H1 (cell line): ENCODE measurements at regions not wholly inside any gene's neighbourhood (a gene's known extent, or its start where the extent isn't known, plus 50 kb on each side); places are given as distances from the start of the nearest gene placed in this dataset.
A peak's percentile ranks its signal among the peaks of the same experiment; 100 is the strongest.

Experiments
- CTCF ChIA-PET: fragments of 300-600 bp; sonication (Branson Sonifier 250); formaldehyde crosslinking; loops from one replicate; lab custom pipeline; 2021; ENCODE audit not compliant: partially characterized antibody; lab: Charles Lee
- POLR2A ChIA-PET: fragments of 300-600 bp; sonication (Branson Sonifier 250); formaldehyde crosslinking; loops from one replicate; lab custom pipeline; 2021; ENCODE audit warnings: inconsistent platforms; ENCODE audit not compliant: partially characterized antibody; lab: Charles Lee
- DNase-seq, 2 experiments: peaks; one replicate each; pipeline versions ENCODE4 v3.0.0 to v3.0.0-alpha.2; 2010 to 2022; ENCODE audit warnings: low spot score in 2 of 2, low read depth in 1 of 2, mixed read lengths in 1 of 2
- FAIRE-seq: peaks from 2 replicates; lab custom pipeline; 2011; peaks lifted over from hg19 to GRCh38; lab: Jason Lieb, UNC
- H2AFZ ChIP-seq: 2 replicates; pipeline ENCODE4 v1.8.1; 2012; ENCODE audit warnings: low read length, inconsistent platforms
- H2AK5ac ChIP-seq: 2 replicates; pipeline ENCODE4 v1.6.1; 2013; ENCODE audit warnings: low read depth, low read length
- H2BK120ac ChIP-seq: replicated peaks from 2 replicates; pipeline ENCODE3; 2013; ENCODE audit warnings: low read depth, low read length, inconsistent platforms
- H2BK12ac ChIP-seq: 2 replicates; pipeline ENCODE4 v1.6.1; 2013; ENCODE audit warnings: low read depth, low read length
- H2BK15ac ChIP-seq: 2 replicates; pipeline ENCODE4 v1.6.1; 2013; ENCODE audit warnings: low read length
- H2BK20ac ChIP-seq: 2 replicates; pipeline ENCODE4 v1.6.1; 2013; ENCODE audit warnings: low read length
- H2BK5ac ChIP-seq: 2 replicates; pipeline ENCODE4 v1.6.1; 2013; ENCODE audit warnings: low read depth, low read length
- H3K14ac ChIP-seq: 2 replicates; pipeline ENCODE4 v1.6.1; 2013; ENCODE audit warnings: inconsistent platforms; ENCODE audit not compliant: insufficient read length
- H3K18ac ChIP-seq: 2 replicates; pipeline ENCODE4 v1.6.1; 2013; ENCODE audit warnings: low read length; ENCODE audit errors: extremely low read depth
- H3K23ac ChIP-seq: 2 replicates; pipeline ENCODE4 v1.6.1; 2013; ENCODE audit warnings: inconsistent platforms; ENCODE audit not compliant: insufficient read length
- H3K23me2 ChIP-seq: 2 replicates; pipeline ENCODE4 v1.6.1; 2013; ENCODE audit warnings: low read depth, low read length
- H3K27ac ChIP-seq: 2 replicates; pipeline ENCODE4 v1.6.1; 2011; ENCODE audit warnings: low read depth, low read length, inconsistent platforms
- H3K27me3 ChIP-seq, 4 experiments: replicated peaks in 1 of 4; 1 replicate in 1 of 4; 2 replicates in 3 of 4; pipeline versions ENCODE4 v1.6.1 to v1.8.1; 2011 to 2013; ENCODE audit warnings: low read length in 3 of 4, mild to moderate bottlenecking in 3 of 4, inconsistent platforms in 2 of 4, mixed read lengths in 2 of 4, moderate library complexity in 1 of 4; ENCODE audit not compliant: control insufficient read depth in 3 of 4, insufficient read depth in 3 of 4; ENCODE audit errors: extremely low read depth in 1 of 4
- H3K36me3 ChIP-seq, 4 experiments: 2 replicates each; pipeline versions ENCODE4 v1.6.1 to v1.8.1; 2011 to 2013; ENCODE audit warnings: mild to moderate bottlenecking in 4 of 4, low read length in 3 of 4, moderate library complexity in 2 of 4, control low read depth in 1 of 4, inconsistent platforms in 1 of 4; ENCODE audit not compliant: insufficient read depth in 4 of 4, control insufficient read depth in 2 of 4
- H3K4ac ChIP-seq: replicated peaks from 2 replicates; pipeline ENCODE3; 2013; ENCODE audit warnings: low read length, low read depth, mixed read lengths, inconsistent platforms; ENCODE audit not compliant: insufficient read length
- H3K4me1 ChIP-seq, 4 experiments: replicated peaks in 1 of 4; 1 replicate in 1 of 4; 2 replicates in 3 of 4; pipeline versions ENCODE4 v1.6.1 to v1.8.1; 2011 to 2013; ENCODE audit warnings: low read length in 3 of 4, inconsistent platforms in 2 of 4, mixed read lengths in 1 of 4; ENCODE audit not compliant: insufficient read depth in 4 of 4, control insufficient read depth in 3 of 4
- H3K4me2 ChIP-seq, 2 experiments: 2 replicates each; pipeline versions ENCODE4 v1.6.1 to v1.8.1; 2011 to 2013; ENCODE audit warnings: low read depth in 2 of 2, low read length in 2 of 2, control low read depth in 1 of 2, inconsistent platforms in 1 of 2, mild to moderate bottlenecking in 1 of 2; ENCODE audit not compliant: insufficient read depth in 1 of 2
- H3K4me3 ChIP-seq, 4 experiments: fragments of 200-600, 300-600 bp in 1 of 4; sonication (generic), shearing (Covaris generic), sonication (Bioruptor Twin) in 1 of 4; 2 replicates each; pipeline versions ENCODE4 v1.5.1 to v1.8.1; 2011 to 2016; ENCODE audit warnings: low read length in 4 of 4, low read depth in 3 of 4, control low read depth in 2 of 4, inconsistent platforms in 2 of 4, mild to moderate bottlenecking in 2 of 4, mixed read lengths in 1 of 4, moderate library complexity in 1 of 4; ENCODE audit not compliant: insufficient read depth in 2 of 4; ENCODE audit errors: extremely low read depth in 1 of 4
- H3K56ac ChIP-seq: replicated peaks from 2 replicates; pipeline ENCODE3; 2013; ENCODE audit warnings: low read depth, mild to moderate bottlenecking, mixed read lengths, low read length, inconsistent platforms; ENCODE audit not compliant: insufficient read length
- H3K79me1 ChIP-seq: 2 replicates; pipeline ENCODE4 v1.6.1; 2013; ENCODE audit warnings: low read depth, low read length, control low read depth
- H3K79me2 ChIP-seq, 2 experiments: 2 replicates each; pipeline versions ENCODE4 v1.6.1 to v1.8.1; 2012 to 2013; ENCODE audit warnings: low read length in 2 of 2, mild to moderate bottlenecking in 2 of 2, inconsistent platforms in 1 of 2; ENCODE audit not compliant: insufficient read depth in 2 of 2, control insufficient read depth in 1 of 2
- H3K9ac ChIP-seq, 4 experiments: replicated peaks in 1 of 4; 1 replicate in 1 of 4; 2 replicates in 3 of 4; pipeline versions ENCODE4 v1.6.1 to v1.8.1; 2011 to 2013; ENCODE audit warnings: low read depth in 3 of 4, low read length in 3 of 4, control low read depth in 2 of 4, mild to moderate bottlenecking in 2 of 4, moderate library complexity in 2 of 4, inconsistent platforms in 1 of 4; ENCODE audit errors: extremely low read depth in 1 of 4
- H3K9me3 ChIP-seq, 2 experiments: 2 replicates each; pipeline versions ENCODE4 v1.6.1 to v1.8.1; 2012 to 2013; ENCODE audit warnings: mild to moderate bottlenecking in 2 of 2, moderate library complexity in 2 of 2, control low read depth in 1 of 2, inconsistent platforms in 1 of 2, low read depth in 1 of 2, low read length in 1 of 2, mixed read lengths in 1 of 2; ENCODE audit not compliant: insufficient read depth in 2 of 2
- H4K20me1 ChIP-seq, 2 experiments: replicated peaks in 1 of 2; 2 replicates each; pipeline versions ENCODE3 to v1.8.1; 2011 to 2013; ENCODE audit warnings: inconsistent platforms in 2 of 2, low read length in 2 of 2, mild to moderate bottlenecking in 1 of 2; ENCODE audit not compliant: insufficient read depth in 2 of 2, control insufficient read depth in 1 of 2
- H4K5ac ChIP-seq: 2 replicates; pipeline ENCODE4 v1.6.1; 2013; ENCODE audit warnings: low read length, low read depth, mixed read lengths, inconsistent platforms; ENCODE audit not compliant: insufficient read length
- H4K8ac ChIP-seq: 2 replicates; pipeline ENCODE4 v1.8.0; 2013; ENCODE audit warnings: mild to moderate bottlenecking, moderate library complexity, low read length, inconsistent platforms; ENCODE audit not compliant: insufficient read depth; ENCODE audit errors: extremely low read depth
- H4K91ac ChIP-seq: replicated peaks from 2 replicates; pipeline ENCODE3; 2013; ENCODE audit warnings: low read length, mixed read lengths, inconsistent platforms; ENCODE audit not compliant: insufficient read length
- BACH1 ChIP-seq: IDR thresholded peaks from 2 replicates; pipeline ENCODE4 v1.6.1; 2012; ENCODE audit warnings: low read length, improper control_type of control experiment
- CEBPB ChIP-seq: IDR thresholded peaks from 2 replicates; pipeline ENCODE4 v1.6.1; 2012; ENCODE audit warnings: low read depth, low read length
- CREB1 ChIP-seq: IDR thresholded peaks from 2 replicates; pipeline ENCODE4 v1.6.1; 2012; ENCODE audit warnings: inconsistent platforms
- EZH2 ChIP-seq: fragments of 200-600 bp; sonication (generic); IDR thresholded peaks from 2 replicates; pipeline ENCODE4 v1.7.1; 2012; ENCODE audit warnings: low read depth, mild to moderate bottlenecking, moderate library complexity, low read length, inconsistent platforms; ENCODE audit not compliant: severe bottlenecking
- HDAC6 ChIP-seq: IDR thresholded peaks from one replicate; pipeline ENCODE4 v1.7.1; 2012; ENCODE audit warnings: low read depth, mild to moderate bottlenecking, inconsistent platforms, low read length, moderate library complexity
- MAFK ChIP-seq: IDR thresholded peaks from 2 replicates; pipeline ENCODE4 v1.6.1; 2012; ENCODE audit warnings: low read depth, mild to moderate bottlenecking, improper control_type of control experiment, low read length
- RAD21 ChIP-seq, 2 experiments: IDR thresholded peaks in 1 of 2; conservative IDR thresholded peaks in 1 of 2; 2 replicates each; pipeline ENCODE4 v1.6.1; 2011; ENCODE audit warnings: low read depth in 2 of 2, low read length in 2 of 2, improper control_type of control experiment in 1 of 2, inconsistent platforms in 1 of 2, mild to moderate bottlenecking in 1 of 2, moderate library complexity in 1 of 2
- RFX5 ChIP-seq: IDR thresholded peaks from 2 replicates; pipeline ENCODE4 v1.6.1; 2011; ENCODE audit warnings: low read depth, low read length, improper control_type of control experiment, borderline replicate concordance
- SIN3A ChIP-seq, 2 experiments: IDR thresholded peaks in 1 of 2; conservative IDR thresholded peaks in 1 of 2; 2 replicates each; pipeline ENCODE4 v1.6.1; 2011 to 2012; ENCODE audit warnings: low read length in 2 of 2, improper control_type of control experiment in 1 of 2, low read depth in 1 of 2, mild to moderate bottlenecking in 1 of 2
- SP1 ChIP-seq: IDR thresholded peaks from 2 replicates; pipeline ENCODE4 v1.6.1; 2011; ENCODE audit warnings: low read depth, low read length
- WGBS, 2 experiments: shearing (Covaris generic) in 1 of 2; methylation state at CpG; one replicate each; pipeline versions ENCODE4 v1.1.6 to v1.1.7; 2013 to 2015; ENCODE audit warnings: low lambda C conversion rate in 2 of 2, mixed read lengths in 2 of 2, inconsistent platforms in 1 of 2, low coverage in 1 of 2, missing lambda C conversion rate in 1 of 2; ENCODE audit not compliant: insufficient replicate concordance in 2 of 2, insufficient coverage in 1 of 2, insufficient read length in 1 of 2; ENCODE audit errors: extremely low coverage in 1 of 2, missing lambda C conversion rate in 1 of 2; 5-methylcytosine and 5-hydroxymethylcytosine counted together
- TF ChIP-seq, protein P1 (sequence below): IDR thresholded peaks from 2 replicates; pipeline ENCODE4 v1.6.1; 2012; ENCODE audit warnings: low read length, inconsistent platforms

- Histone ChIP-seq H2BK20ac (no peak overlapping the region), H3K79me2 (no peaks in the 10 kb centered on the region), H3K27me3 (no peaks in the 10 kb centered on the region), H3K79me1 (no peaks in the 10 kb centered on the region), H3K14ac (no peak overlapping the region), H3K23ac (no peak overlapping the region), H4K91ac (no peak overlapping the region), H4K5ac (no peak overlapping the region), H2AFZ (no peak overlapping the region), H3K56ac (no peak overlapping the region), H3K4ac (no peak overlapping the region), H3K9ac (no peak overlapping the region), H4K8ac (no peak overlapping the region), H3K9me3 (no peaks in the 10 kb centered on the region), H2BK5ac (no peak overlapping the region), H3K18ac (no peak overlapping the region), H3K27ac (no peak overlapping the region), H2BK12ac (no peak overlapping the region), H3K36me3 (no peaks in the 10 kb centered on the region), H3K23me2 (no peaks in the 10 kb centered on the region), H2BK120ac (no peak overlapping the region), H4K20me1 (no peaks in the 10 kb centered on the region), H3K4me3 (no peak overlapping the region), H2AK5ac (no peak overlapping the region), H2BK15ac (no peak overlapping the region), H3K4me2 (no peak overlapping the region), H3K4me1 (peaks cover 0 to 2% (median 0%) of the 10 kb centered on the region in 4 experiments; a peak in 1 of 7 replicates)
- DNase-seq: peak; percentile 17 to 66
- peak; percentile 91 for FAIRE-seq
- CTCF ChIA-PET: interaction anchor here (1.0 to 1.5 kb wide), 2 partner anchors 21 to 338 kb away, joined by 3 read pairs; no protein-coding TSS in a partner anchor
- no peak for TF ChIP-seq BACH1
- TF ChIP-seq CREB1: 0 out of 2 replicates have a peak, but pooled peaks have one; percentile 20
- TF ChIP-seq RFX5: no peak
- no peak for TF ChIP-seq MAFK
- TF ChIP-seq RAD21 (IDR thresholded peaks at IDR 0.05 in 1 of 2, conservative IDR thresholded peaks at IDR 0.05 in 1 of 2; ENCODE audit: low read depth in 2 of 2, low read length in 2 of 2): 0 out of 4 replicates have a peak, but pooled peaks of 1 of the 2 experiments have one; percentile 7
- TF ChIP-seq SP1: no peak
- TF ChIP-seq, protein P1, sequence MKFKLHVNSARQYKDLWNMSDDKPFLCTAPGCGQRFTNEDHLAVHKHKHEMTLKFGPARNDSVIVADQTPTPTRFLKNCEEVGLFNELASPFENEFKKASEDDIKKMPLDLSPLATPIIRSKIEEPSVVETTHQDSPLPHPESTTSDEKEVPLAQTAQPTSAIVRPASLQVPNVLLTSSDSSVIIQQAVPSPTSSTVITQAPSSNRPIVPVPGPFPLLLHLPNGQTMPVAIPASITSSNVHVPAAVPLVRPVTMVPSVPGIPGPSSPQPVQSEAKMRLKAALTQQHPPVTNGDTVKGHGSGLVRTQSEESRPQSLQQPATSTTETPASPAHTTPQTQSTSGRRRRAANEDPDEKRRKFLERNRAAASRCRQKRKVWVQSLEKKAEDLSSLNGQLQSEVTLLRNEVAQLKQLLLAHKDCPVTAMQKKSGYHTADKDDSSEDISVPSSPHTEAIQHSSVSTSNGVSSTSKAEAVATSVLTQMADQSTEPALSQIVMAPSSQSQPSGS: no peak
- TF ChIP-seq EZH2: no peak
- no peak for TF ChIP-seq CEBPB
- no peak for TF ChIP-seq HDAC6
- TF ChIP-seq SIN3A (conservative IDR thresholded peaks at IDR 0.05 in 1 of 2, IDR thresholded peaks at IDR 0.05 in 1 of 2; ENCODE audit: low read depth in 1 of 2, low read length in 2 of 2): 0 out of 4 replicates have a peak, but pooled peaks of 1 of the 2 experiments have one; percentile 55
- 53% methylated on average over 7 of the region's 7 CpGs; no CpG with 5 or more reads in 1 of the 2 experiments for WGBS, 2 experiments
- POLR2A ChIA-PET: no interaction called here
Measured at GRCh38 chr16:5678371-5678770, 580.8 kb upstream of the EEF2KMT start.
